Gastroesophageal sphincter (tissue), 3 donors: ENCODE measurements at regions not wholly inside any gene's neighbourhood (a gene's known extent, or its start where the extent isn't known, plus 50 kb on each side); places are given as distances from the start of the nearest gene placed in this dataset.

Experiments used
- EP300 ChIP-seq: sonication (generic); formaldehyde crosslinking; IDR thresholded peaks from one replicate; pipeline ENCODE4 v1.6.1; 2017; ENCODE audit warnings: antibody characterized with exemption, mild to moderate bottlenecking
- POLR2A ChIP-seq, 2 donors: fragments of 450-650 bp; IDR thresholded peaks; one replicate each; pipeline ENCODE4 v1.6.1; 2017; ENCODE audit warnings: antibody characterized with exemption in 2 of 2, mild to moderate bottlenecking in 2 of 2, moderate library complexity in 1 of 2
- TF ChIP-seq, protein P1 (sequence below), 4 experiments: fragments of 200-600 bp in 2 of 4; fragments of 450-650 bp in 2 of 4; sonication (generic) in 1 of 4; IDR thresholded peaks; one replicate each; pipeline ENCODE4 v1.5.1; 2017 to 2019; ENCODE audit warnings: antibody characterized with exemption in 4 of 4, mild to moderate bottlenecking in 2 of 4, moderate library complexity in 2 of 4

GRCh38 chr9:107890921-107891465, 401.4 kb upstream of the KLF4 start:
- TF ChIP-seq, protein P1, sequence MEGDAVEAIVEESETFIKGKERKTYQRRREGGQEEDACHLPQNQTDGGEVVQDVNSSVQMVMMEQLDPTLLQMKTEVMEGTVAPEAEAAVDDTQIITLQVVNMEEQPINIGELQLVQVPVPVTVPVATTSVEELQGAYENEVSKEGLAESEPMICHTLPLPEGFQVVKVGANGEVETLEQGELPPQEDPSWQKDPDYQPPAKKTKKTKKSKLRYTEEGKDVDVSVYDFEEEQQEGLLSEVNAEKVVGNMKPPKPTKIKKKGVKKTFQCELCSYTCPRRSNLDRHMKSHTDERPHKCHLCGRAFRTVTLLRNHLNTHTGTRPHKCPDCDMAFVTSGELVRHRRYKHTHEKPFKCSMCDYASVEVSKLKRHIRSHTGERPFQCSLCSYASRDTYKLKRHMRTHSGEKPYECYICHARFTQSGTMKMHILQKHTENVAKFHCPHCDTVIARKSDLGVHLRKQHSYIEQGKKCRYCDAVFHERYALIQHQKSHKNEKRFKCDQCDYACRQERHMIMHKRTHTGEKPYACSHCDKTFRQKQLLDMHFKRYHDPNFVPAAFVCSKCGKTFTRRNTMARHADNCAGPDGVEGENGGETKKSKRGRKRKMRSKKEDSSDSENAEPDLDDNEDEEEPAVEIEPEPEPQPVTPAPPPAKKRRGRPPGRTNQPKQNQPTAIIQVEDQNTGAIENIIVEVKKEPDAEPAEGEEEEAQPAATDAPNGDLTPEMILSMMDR (IDR thresholded peaks at IDR 0.05): no peak
- TF ChIP-seq POLR2A (IDR thresholded peaks at IDR 0.05) (no peak), EP300 (no peak)
